HFFc6 (cell line): ENCODE measurements at regions not wholly inside any gene's neighbourhood (a gene's known extent, or its start where the extent isn't known, plus 50 kb on each side); places are given as distances from the start of the nearest gene placed in this dataset.

Source experiments
- DNase-seq: peaks from one replicate; pipeline ENCODE4 v3.0.0-alpha.2; 2018
- H3K27ac Mint-ChIP-seq: 2 replicates; pipeline ENCODE4 v1.8.0; 2020; ENCODE audit warnings: mild to moderate bottlenecking, mixed read lengths
- H3K27me3 Mint-ChIP-seq: 2 replicates; pipeline ENCODE4 v1.8.0; 2021; ENCODE audit warnings: mild to moderate bottlenecking, moderate library complexity, mixed read lengths; ENCODE audit not compliant: insufficient read depth
- H3K36me3 Mint-ChIP-seq: 2 replicates; pipeline ENCODE4 v1.8.0; 2021; ENCODE audit warnings: low read depth, mixed read lengths
- H3K4me1 Mint-ChIP-seq: 2 replicates; pipeline ENCODE4 v1.8.0; 2020; ENCODE audit warnings: low read depth, mixed read lengths
- H3K4me3 Mint-ChIP-seq: 2 replicates; pipeline ENCODE4 v1.8.0; 2020; ENCODE audit warnings: mild to moderate bottlenecking, moderate library complexity, mixed read lengths
- H3K9me3 Mint-ChIP-seq: 2 replicates; pipeline ENCODE4 v1.8.0; 2020; ENCODE audit warnings: mild to moderate bottlenecking, mixed read lengths
- CTCF ChIP-seq: fragments of 200-600 bp; sonication (generic); IDR thresholded peaks from 2 replicates; pipeline ENCODE4 v1.5.0; 2021; ENCODE audit warnings: antibody characterized with exemption, mild to moderate bottlenecking

GRCh38 chr1:239583536-239583935 is 197.2 kb downstream of the CHRM3 start:
- no peak for TF ChIP-seq CTCF
- no peak overlapping the region for H3K4me3 Mint-ChIP-seq
- DNase-seq: no peak
- no peak overlapping the region for H3K27ac Mint-ChIP-seq
- no peaks in the 10 kb centered on the region for H3K4me1 Mint-ChIP-seq
- H3K36me3 Mint-ChIP-seq: peaks cover 8% of the 10 kb centered on the region; the same call in 1 of the 2 replicates
- peaks cover 30% of the 10 kb centered on the region for H3K9me3 Mint-ChIP-seq
- H3K27me3 Mint-ChIP-seq: 0 out of 2 replicates have a peak, but pooled peaks cover 2% of the 10 kb centered on the region

- no peak for TF ChIP-seq CTCF
- H3K4me3 Mint-ChIP-seq: no peak overlapping the region
- no peak overlapping the region for H3K27ac Mint-ChIP-seq
- peaks cover 8% of the 10 kb centered on the region; the same call in 1 of the 2 replicates for H3K36me3 Mint-ChIP-seq
- H3K4me1 Mint-ChIP-seq: no peaks in the 10 kb centered on the region
- peaks cover 24% of the 10 kb centered on the region for H3K9me3 Mint-ChIP-seq
- no peak for DNase-seq
- H3K27me3 Mint-ChIP-seq: 0 out of 2 replicates have a peak, but pooled peaks cover 2% of the 10 kb centered on the region
These were observed 199.8 kb downstream of the CHRM3 start for GRCh38 chr1:239586128-239586527.

- Mint-ChIP-seq H3K27me3 (0 out of 2 replicates have a peak, but pooled peaks cover 2% of the 10 kb centered on the region), H3K27ac (no peak overlapping the region), H3K4me1 (no peaks in the 10 kb centered on the region), H3K36me3 (peaks cover 8% of the 10 kb centered on the region; the same call in 1 of the 2 replicates), H3K9me3 (peaks cover 25% of the 10 kb centered on the region), H3K4me3 (no peak overlapping the region)
- DNase-seq: no peak
- TF ChIP-seq CTCF: no peak
These were observed 200.7 kb downstream of the CHRM3 start for GRCh38 chr1:239587066-239587465.

GRCh38 chr1:239587574-239588369 is 201.4 kb downstream of the CHRM3 start:
- Mint-ChIP-seq H3K36me3 (peaks cover 3% of the 10 kb centered on the region; the same call in 1 of the 2 replicates), H3K9me3 (peaks cover 26% of the 10 kb centered on the region), H3K4me3 (no peak overlapping the region), H3K27ac (no peak overlapping the region), H3K27me3 (0 out of 2 replicates have a peak, but pooled peaks cover 2% of the 10 kb centered on the region), H3K4me1 (peaks cover 2% of the 10 kb centered on the region; the same call in 1 of the 2 replicates)
- DNase-seq: no peak
- TF ChIP-seq CTCF: no peak

GRCh38 chr1:239590556-239590955 is 204.2 kb downstream of the CHRM3 start:
- Mint-ChIP-seq H3K4me3 (no peak overlapping the region), H3K27ac (no peak overlapping the region), H3K36me3 (no peaks in the 10 kb centered on the region; the same call in 1 of the 2 replicates), H3K4me1 (peaks cover 9% of the 10 kb centered on the region; the same call in 1 of the 2 replicates), H3K9me3 (peaks cover 21% of the 10 kb centered on the region), H3K27me3 (no peaks in the 10 kb centered on the region)
- DNase-seq: no peak
- TF ChIP-seq CTCF: no peak
